Vagina (tissue), 2 donors: ENCODE measurements at regions not wholly inside any gene's neighbourhood (a gene's known extent, or its start where the extent isn't known, plus 50 kb on each side); places are given as distances from the start of the nearest gene placed in this dataset.

Experiments used
- DNase-seq, 2 donors: peaks; one replicate each; pipeline ENCODE4 v3.0.0-alpha.2; 2017; ENCODE audit errors: extremely low spot score in 2 of 2
- H3K27ac ChIP-seq: fragments of 200-600 bp; sonication (generic); one replicate; pipeline ENCODE4 v1.5.1; 2019
- H3K27me3 ChIP-seq: fragments of 200-600 bp; sonication (generic); one replicate; pipeline ENCODE4 v1.5.1; 2019
- H3K36me3 ChIP-seq, 2 donors: fragments of 200-600 bp; sonication (generic); one replicate each; pipeline ENCODE4 v1.5.1; 2017 to 2019
- H3K4me1 ChIP-seq: fragments of 200-600 bp; sonication (generic); one replicate; pipeline ENCODE4 v1.5.1; 2019
- H3K4me3 ChIP-seq, 2 donors: fragments of 200-600 bp; sonication (generic); 1 replicate in 1 of 2; 2 replicates in 1 of 2; pipeline ENCODE4 v1.5.1; 2016 to 2019
- H3K9me3 ChIP-seq: fragments of 200-600 bp; sonication (generic); one replicate; pipeline ENCODE4 v1.5.1; 2019
- CTCF ChIP-seq, 3 experiments: fragments of 450-650 bp in 2 of 3; fragments of 200-600 bp in 1 of 3; sonication (generic) in 1 of 3; IDR thresholded peaks; one replicate each; pipeline ENCODE4 v1.5.1; 2017 to 2019; ENCODE audit warnings: antibody characterized with exemption in 3 of 3, mild to moderate bottlenecking in 2 of 3, moderate library complexity in 2 of 3
- POLR2A ChIP-seq, 2 donors: fragments of 450-650 bp; IDR thresholded peaks; one replicate each; pipeline ENCODE4 v1.6.1; 2017; ENCODE audit warnings: antibody characterized with exemption in 2 of 2, mild to moderate bottlenecking in 2 of 2, moderate library complexity in 2 of 2
- POLR2AphosphoS5 ChIP-seq, 2 donors: sonication (generic); formaldehyde crosslinking; IDR thresholded peaks; one replicate each; pipeline ENCODE4 v1.9.0; 2017; ENCODE audit warnings: antibody characterized with exemption in 2 of 2, mild to moderate bottlenecking in 2 of 2, low read depth in 1 of 2; ENCODE audit not compliant: insufficient read depth in 1 of 2
- intact Hi-C: fragments of 100-400 bp; cut with DNase I; formaldehyde crosslinking; loops from one replicate; pipeline ENCODE4 v1.15.1; 2023

DNA sequence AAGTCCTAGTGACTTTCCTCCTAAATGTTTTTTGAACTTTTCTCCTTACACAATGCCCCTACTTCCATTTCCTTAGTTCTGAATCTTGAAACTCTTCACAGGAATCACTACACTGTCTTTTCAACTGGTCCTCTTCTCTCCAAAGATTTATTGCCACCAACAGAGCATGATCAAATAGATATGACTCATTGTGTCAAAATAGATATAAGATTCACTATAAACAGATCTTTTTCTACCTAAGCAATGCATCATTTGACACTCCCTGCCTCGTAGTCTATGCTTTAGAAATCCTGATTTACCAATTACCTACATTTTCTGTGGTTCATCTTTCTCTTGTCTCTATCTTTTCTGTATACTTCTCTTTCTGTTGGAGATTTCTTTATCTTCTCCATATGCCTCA lies 789.6 kb upstream of the SLIT2 start:
- Histone ChIP-seq H3K4me1 (peaks cover 4% of the 10 kb centered on the region), H3K9me3 (no peaks in the 10 kb centered on the region), H3K4me3 (no peak overlapping the region), H3K36me3 (no peaks in the 10 kb centered on the region), H3K27me3 (no peaks in the 10 kb centered on the region), H3K27ac (no peak overlapping the region)
- no peak for DNase-seq
- intact Hi-C loops: no loop called here
- TF ChIP-seq CTCF (IDR thresholded peaks at IDR 0.05): no peak
- no peak for TF ChIP-seq POLR2A (IDR thresholded peaks at IDR 0.05)
- TF ChIP-seq POLR2AphosphoS5 (IDR thresholded peaks at IDR 0.05; ENCODE audit: insufficient read depth in 1 of 2, low read depth in 1 of 2): no peak

- Histone ChIP-seq H3K27ac (no peak overlapping the region), H3K27me3 (no peaks in the 10 kb centered on the region), H3K9me3 (no peaks in the 10 kb centered on the region), H3K4me1 (peaks cover 3% of the 10 kb centered on the region), H3K4me3 (no peak overlapping the region), H3K36me3 (no peaks in the 10 kb centered on the region)
- DNase-seq: no peak
- TF ChIP-seq POLR2AphosphoS5 (IDR thresholded peaks at IDR 0.05; ENCODE audit: insufficient read depth in 1 of 2, low read depth in 1 of 2) (no peak), POLR2A (IDR thresholded peaks at IDR 0.05) (no peak), CTCF (IDR thresholded peaks at IDR 0.05) (no peak)
- intact Hi-C loops: no loop called here
Observed at GRCh38 chr4:19455850-19456602, 795.7 kb upstream of the SLIT2 start.

DNA sequence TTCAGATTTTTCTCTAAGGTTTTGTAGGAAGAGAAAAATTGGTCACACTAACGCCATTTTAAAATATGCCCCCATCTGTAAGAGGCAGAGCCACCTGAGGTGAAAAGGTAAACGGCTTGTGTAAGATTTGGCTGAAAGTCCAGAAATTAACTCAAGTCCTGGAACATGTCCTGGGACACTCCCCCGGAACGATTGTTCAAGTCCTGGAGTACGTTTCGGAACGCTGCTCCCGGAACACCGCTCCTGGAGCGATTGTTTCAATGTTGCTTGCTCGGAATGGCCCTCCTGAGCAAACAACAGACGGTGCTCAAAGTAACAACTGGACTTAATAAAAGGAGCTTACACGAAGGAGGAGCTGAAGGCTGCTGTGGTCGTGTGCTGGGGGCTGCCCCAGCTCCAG lies 796.5 kb upstream of the SLIT2 start:
- no peak for TF ChIP-seq POLR2A (IDR thresholded peaks at IDR 0.05)
- H3K27ac ChIP-seq: no peak overlapping the region
- H3K4me1 ChIP-seq: no peaks in the 10 kb centered on the region
- intact Hi-C loops: no loop called here
- no peaks in the 10 kb centered on the region for H3K36me3 ChIP-seq
- no peak overlapping the region for H3K4me3 ChIP-seq
- no peaks in the 10 kb centered on the region for H3K9me3 ChIP-seq
- no peaks in the 10 kb centered on the region for H3K27me3 ChIP-seq
- DNase-seq: no peak

- intact Hi-C loops: no loop called here
- no peaks in the 10 kb centered on the region for H3K27me3 ChIP-seq
Observed at GRCh38 chr4:19438233-19438632, 813.5 kb upstream of the SLIT2 start.

DNA sequence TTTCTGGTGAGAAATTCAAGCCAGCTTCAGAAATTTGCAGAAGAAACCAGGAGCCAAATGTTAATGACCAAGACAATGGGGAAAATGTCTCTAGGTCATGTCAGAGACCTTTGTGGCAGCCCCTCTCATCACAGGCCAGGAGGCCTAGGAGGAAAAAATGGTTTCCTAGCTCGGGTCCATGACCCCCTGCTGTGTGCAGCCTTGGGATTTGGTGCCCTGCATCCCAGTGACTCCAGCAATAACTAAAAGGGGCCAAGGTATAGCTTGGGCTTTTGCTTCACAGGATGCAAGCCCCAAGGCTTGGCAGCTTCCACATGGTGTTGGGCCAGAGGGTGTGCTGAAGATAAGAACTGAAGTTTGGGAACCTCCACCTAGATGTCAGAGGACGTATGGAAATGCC lies 814.7 kb upstream of the SLIT2 start:
- TF ChIP-seq POLR2A (IDR thresholded peaks at IDR 0.05) (no peak), CTCF (IDR thresholded peaks at IDR 0.05) (no peak), POLR2AphosphoS5 (IDR thresholded peaks at IDR 0.05; ENCODE audit: insufficient read depth in 1 of 2, low read depth in 1 of 2) (no peak)
- Histone ChIP-seq H3K27ac (no peak overlapping the region), H3K4me1 (no peaks in the 10 kb centered on the region), H3K27me3 (no peaks in the 10 kb centered on the region), H3K4me3 (no peak overlapping the region), H3K36me3 (no peaks in the 10 kb centered on the region), H3K9me3 (no peaks in the 10 kb centered on the region)
- intact Hi-C loops: no loop called here
- DNase-seq: no peak

More at GRCh38 chr4:19438233-19438632, 813.5 kb upstream of the SLIT2 start:
- TF ChIP-seq CTCF (IDR thresholded peaks at IDR 0.05) (no peak), POLR2A (IDR thresholded peaks at IDR 0.05) (no peak), POLR2AphosphoS5 (IDR thresholded peaks at IDR 0.05; ENCODE audit: insufficient read depth in 1 of 2, low read depth in 1 of 2) (no peak)
- no peaks in the 10 kb centered on the region for H3K36me3 ChIP-seq
- no peaks in the 10 kb centered on the region for H3K9me3 ChIP-seq
- no peak overlapping the region for H3K4me3 ChIP-seq
- no peak overlapping the region for H3K27ac ChIP-seq
- DNase-seq: no peak
- H3K4me1 ChIP-seq: no peaks in the 10 kb centered on the region
